ENCODE measurements at regions not wholly inside any gene's neighbourhood (a gene's known extent, or its start where the extent isn't known, plus 50 kb on each side); places are given as distances from the start of the nearest gene placed in this dataset.

- ATAC-seq = no peak
- intact Hi-C loops (cut with DNase I) = no loop called here
- Histone ChIP-seq H3K27ac (no peak overlapping the region), H3K4me1 (peaks cover under 1% of the 10 kb centered on the region), H3K27me3 (ENCODE audit: insufficient read depth in 3 of 3, low read length in 2 of 3) (no peaks in the 10 kb centered on the region), H3K9me3 (peaks cover 4% of the 10 kb centered on the region), H3K36me3 (ENCODE audit: insufficient read depth in 1 of 2, low read depth in 1 of 2) (no peaks in the 10 kb centered on the region), H3K4me3 (no peak overlapping the region)
- 93 to 100% (median 100%) methylated on average over 1 of the region's 1 CpG for WGBS, 3 donors
- DNase-seq = no peak
- no peak for TF ChIP-seq CTCF (IDR thresholded peaks at IDR 0.05)
Observed at GRCh38 chr6:40774932-40775331, 187.8 kb upstream of the LRFN2 start.

- intact Hi-C loops (cut with DNase I) = no loop called here
- H3K27me3 ChIP-seq (ENCODE audit: insufficient read depth in 3 of 3, low read length in 2 of 3) = no peaks in the 10 kb centered on the region
- no peaks in the 10 kb centered on the region for H3K36me3 ChIP-seq (ENCODE audit: insufficient read depth in 1 of 2, low read depth in 1 of 2)
- H3K27ac ChIP-seq = no peak overlapping the region
- no peak for TF ChIP-seq CTCF (IDR thresholded peaks at IDR 0.05)
- no peak overlapping the region for H3K4me3 ChIP-seq
- peaks cover 4% of the 10 kb centered on the region for H3K9me3 ChIP-seq
- H3K4me1 ChIP-seq = no peaks in the 10 kb centered on the region
- no peak for ATAC-seq
- no peak for DNase-seq
Observed at GRCh38 chr6:40770794-40771193, 183.6 kb upstream of the LRFN2 start.

- no peak for DNase-seq
- H3K36me3 ChIP-seq (ENCODE audit: insufficient read depth in 1 of 2, low read depth in 1 of 2) = no peaks in the 10 kb centered on the region
- no peaks in the 10 kb centered on the region for H3K4me1 ChIP-seq
- WGBS, 3 donors = 75 to 78% (median 78%) methylated on average over 1 of the region's 1 CpG
- H3K27ac ChIP-seq = no peak overlapping the region
- H3K4me3 ChIP-seq = no peak overlapping the region
- H3K27me3 ChIP-seq (ENCODE audit: insufficient read depth in 3 of 3, low read length in 2 of 3) = no peaks in the 10 kb centered on the region
- ATAC-seq = no peak
- no peak for TF ChIP-seq CTCF (IDR thresholded peaks at IDR 0.05)
- intact Hi-C loops (cut with DNase I) = no loop called here
- no peaks in the 10 kb centered on the region for H3K9me3 ChIP-seq
Observed at GRCh38 chr6:40764726-40765125, 177.6 kb upstream of the LRFN2 start.

GRCh38 chr6:40762981-40763380 is 175.8 kb upstream of the LRFN2 start:
- Histone ChIP-seq H3K9me3 (no peaks in the 10 kb centered on the region), H3K36me3 (ENCODE audit: insufficient read depth in 1 of 2, low read depth in 1 of 2) (no peaks in the 10 kb centered on the region), H3K4me3 (no peak overlapping the region), H3K27ac (no peak overlapping the region), H3K4me1 (no peaks in the 10 kb centered on the region), H3K27me3 (ENCODE audit: insufficient read depth in 3 of 3, low read length in 2 of 3) (peaks cover 0 to 1% (median 0%) of the 10 kb centered on the region in 3 donors)
- DNase-seq (no peak), ATAC-seq (peak; percentile 36 to 89 (median 64))
- intact Hi-C loops (cut with DNase I) = no loop called here
- 58 to 61% (median 60%) methylated on average over 5 of the region's 5 CpGs for WGBS, 3 donors
- TF ChIP-seq CTCF (IDR thresholded peaks at IDR 0.05) = no peak

GRCh38 chr6:40760887-40761286 is 173.7 kb upstream of the LRFN2 start:
- no peak for ATAC-seq

More at GRCh38 chr6:40760887-40761286, 173.7 kb upstream of the LRFN2 start:
- Histone ChIP-seq H3K36me3 (ENCODE audit: insufficient read depth in 1 of 2, low read depth in 1 of 2) (no peaks in the 10 kb centered on the region), H3K27ac (no peak overlapping the region), H3K4me1 (no peaks in the 10 kb centered on the region), H3K9me3 (no peaks in the 10 kb centered on the region), H3K4me3 (no peak overlapping the region), H3K27me3 (ENCODE audit: insufficient read depth in 3 of 3, low read length in 2 of 3) (peaks cover 0 to 3% (median 1%) of the 10 kb centered on the region in 3 donors)
- DNase-seq = no peak
- no peak for TF ChIP-seq CTCF (IDR thresholded peaks at IDR 0.05)
- intact Hi-C loops (cut with DNase I) = no loop called here
- WGBS, 3 donors = 95 to 98% (median 98%) methylated on average over 3 of the region's 3 CpGs
